ENCODE measurements at regions not wholly inside any gene's neighbourhood (a gene's known extent, or its start where the extent isn't known, plus 50 kb on each side); places are given as distances from the start of the nearest gene placed in this dataset.
A peak's percentile ranks its signal among the peaks of the same experiment; 100 is the strongest.

- DNase-seq (ENCODE audit: low spot score), result no peak
- no peak overlapping the region for H3K4me3 Mint-ChIP-seq
- ATAC-seq, result no peak
- no peaks in the 10 kb centered on the region for H3K27me3 Mint-ChIP-seq (ENCODE audit: low read depth)
- ChIA-PET POLR2A (no interaction called here), CTCF (interaction anchor here (1.3 kb wide), 1 partner anchor 29 kb away, joined by 4 read pairs; no protein-coding TSS in a partner anchor)
- peaks cover 32% of the 10 kb centered on the region for H3K36me3 Mint-ChIP-seq
- peaks cover 20% of the 10 kb centered on the region for H3K9me3 Mint-ChIP-seq
- TF ChIP-seq TEAD4 (CRISPR knock-in tag; IDR thresholded peaks at IDR 0.05) (no peak), JUN (CRISPR knock-in tag; IDR thresholded peaks at IDR 0.05) (no peak), ZNF317 (CRISPR knock-in tag; IDR thresholded peaks at IDR 0.05; ENCODE audit: borderline replicate concordance, low read depth) (no peak), ZNF396 (CRISPR knock-in tag; IDR thresholded peaks at IDR 0.05; ENCODE audit: borderline replicate concordance) (no peak), ZBTB21 (CRISPR knock-in tag; IDR thresholded peaks at IDR 0.05; ENCODE audit: borderline replicate concordance) (no peak), CBFB (CRISPR knock-in tag; IDR thresholded peaks at IDR 0.05; ENCODE audit: low read depth) (no peak), RORB (CRISPR knock-in tag; IDR thresholded peaks at IDR 0.05) (no peak), ARID4B (CRISPR knock-in tag; IDR thresholded peaks at IDR 0.05; ENCODE audit: borderline replicate concordance) (no peak)
- H3K27ac Mint-ChIP-seq, result peak overlapping the region; percentile 39; the same call in 1 of the 2 replicates
- H3K4me1 Mint-ChIP-seq, result peaks cover 29% of the 10 kb centered on the region
Measured at GRCh38 chr15:81784751-81785150, 261.1 kb downstream of the MEX3B start.

DNA sequence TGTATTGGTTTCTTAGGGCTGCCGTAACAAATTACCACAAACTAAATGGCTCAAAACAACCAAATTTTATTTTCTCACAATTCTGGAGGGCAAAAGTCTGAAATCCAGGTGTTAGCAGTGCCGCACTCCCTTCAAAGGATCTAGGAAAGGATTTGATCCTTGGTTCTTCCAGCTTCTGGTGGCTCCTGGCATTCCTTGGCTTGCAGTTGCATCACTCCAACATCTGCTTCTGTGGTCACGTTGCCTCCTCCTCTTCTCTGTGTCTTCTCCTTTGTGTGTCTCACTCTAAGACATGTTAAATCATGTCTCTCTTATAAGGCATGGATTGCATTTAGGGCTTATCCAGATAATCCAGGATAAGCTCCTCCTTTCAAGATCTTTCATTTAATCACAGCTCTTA lies 262.2 kb downstream of the MEX3B start:
- POLR2A ChIA-PET, result no interaction called here
- ATAC-seq, result no peak
- CTCF ChIA-PET, result no interaction called here
- H3K9me3 Mint-ChIP-seq, result peaks cover 14% of the 10 kb centered on the region
- H3K4me1 Mint-ChIP-seq, result peaks cover 18% of the 10 kb centered on the region
- DNase-seq (ENCODE audit: low spot score), result no peak
- no peak overlapping the region for H3K4me3 Mint-ChIP-seq
- no peaks in the 10 kb centered on the region for H3K27me3 Mint-ChIP-seq (ENCODE audit: low read depth)
- TF ChIP-seq HMGA2 (CRISPR knock-in tag; IDR thresholded peaks at IDR 0.05), result no peak
- TF ChIP-seq ZMAT4 (CRISPR knock-in tag; IDR thresholded peaks at IDR 0.05), result no peak
- no peak for TF ChIP-seq ZNF138 (CRISPR knock-in tag; conservative IDR thresholded peaks at IDR 0.05)
- no peak for TF ChIP-seq KAT7 (CRISPR knock-in tag; IDR thresholded peaks at IDR 0.05; ENCODE audit: borderline replicate concordance)
- no peak for TF ChIP-seq NFATC4 (CRISPR knock-in tag; IDR thresholded peaks at IDR 0.05)
- no peak for TF ChIP-seq OVOL2 (CRISPR knock-in tag; IDR thresholded peaks at IDR 0.05; ENCODE audit: borderline replicate concordance)
- no peak for TF ChIP-seq GABPB1 (CRISPR knock-in tag; IDR thresholded peaks at IDR 0.05)
- no peak for TF ChIP-seq JUN (CRISPR knock-in tag; IDR thresholded peaks at IDR 0.05)
- TF ChIP-seq TCF7 (CRISPR knock-in tag; IDR thresholded peaks at IDR 0.05; ENCODE audit: low read depth), result no peak
- TF ChIP-seq FOXP1 (CRISPR knock-in tag; IDR thresholded peaks at IDR 0.05; ENCODE audit: borderline replicate concordance), result no peak
- TF ChIP-seq CREB1 (CRISPR knock-in tag; IDR thresholded peaks at IDR 0.05), result no peak
- no peak for TF ChIP-seq TP53 (CRISPR knock-in tag; IDR thresholded peaks at IDR 0.05)
- TF ChIP-seq, protein P1, sequence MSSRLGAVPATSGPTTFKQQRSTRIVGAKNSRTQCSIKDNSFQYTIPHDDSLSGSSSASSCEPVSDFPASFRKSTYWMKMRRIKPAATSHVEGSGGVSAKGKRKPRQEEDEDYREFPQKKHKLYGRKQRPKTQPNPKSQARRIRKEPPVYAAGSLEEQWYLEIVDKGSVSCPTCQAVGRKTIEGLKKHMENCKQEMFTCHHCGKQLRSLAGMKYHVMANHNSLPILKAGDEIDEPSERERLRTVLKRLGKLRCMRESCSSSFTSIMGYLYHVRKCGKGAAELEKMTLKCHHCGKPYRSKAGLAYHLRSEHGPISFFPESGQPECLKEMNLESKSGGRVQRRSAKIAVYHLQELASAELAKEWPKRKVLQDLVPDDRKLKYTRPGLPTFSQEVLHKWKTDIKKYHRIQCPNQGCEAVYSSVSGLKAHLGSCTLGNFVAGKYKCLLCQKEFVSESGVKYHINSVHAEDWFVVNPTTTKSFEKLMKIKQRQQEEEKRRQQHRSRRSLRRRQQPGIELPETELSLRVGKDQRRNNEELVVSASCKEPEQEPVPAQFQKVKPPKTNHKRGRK (CRISPR knock-in tag; IDR thresholded peaks at IDR 0.05; ENCODE audit: borderline replicate concordance), result no peak
- no peak for TF ChIP-seq ZNF671 (CRISPR knock-in tag; IDR thresholded peaks at IDR 0.05)
- TF ChIP-seq PRRX2 (CRISPR knock-in tag; IDR thresholded peaks at IDR 0.05), result no peak
- TF ChIP-seq, protein P2, sequence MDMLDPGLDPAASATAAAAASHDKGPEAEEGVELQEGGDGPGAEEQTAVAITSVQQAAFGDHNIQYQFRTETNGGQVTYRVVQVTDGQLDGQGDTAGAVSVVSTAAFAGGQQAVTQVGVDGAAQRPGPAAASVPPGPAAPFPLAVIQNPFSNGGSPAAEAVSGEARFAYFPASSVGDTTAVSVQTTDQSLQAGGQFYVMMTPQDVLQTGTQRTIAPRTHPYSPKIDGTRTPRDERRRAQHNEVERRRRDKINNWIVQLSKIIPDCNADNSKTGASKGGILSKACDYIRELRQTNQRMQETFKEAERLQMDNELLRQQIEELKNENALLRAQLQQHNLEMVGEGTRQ (CRISPR knock-in tag; IDR thresholded peaks at IDR 0.05), result no peak
- H3K36me3 Mint-ChIP-seq, result peaks cover 24% of the 10 kb centered on the region
- H3K27ac Mint-ChIP-seq, result no peak overlapping the region
